ENCODE measurements at regions not wholly inside any gene's neighbourhood (a gene's known extent, or its start where the extent isn't known, plus 50 kb on each side); places are given as distances from the start of the nearest gene placed in this dataset.

- TF ChIP-seq GATA2 (IDR thresholded peaks at IDR 0.05; ENCODE audit: low read depth, low read length) (no peak), GATA3 (IDR thresholded peaks at IDR 0.05; ENCODE audit: low read depth, low read length) (no peak)
Measured at GRCh38 chr17:79459846-79460245, 151.0 kb downstream of the RBFOX3 start.

Measured in SH-SY5Y (cell line).